ENCODE measurements at regions not wholly inside any gene's neighbourhood (a gene's known extent, or its start where the extent isn't known, plus 50 kb on each side); places are given as distances from the start of the nearest gene placed in this dataset.

DNA sequence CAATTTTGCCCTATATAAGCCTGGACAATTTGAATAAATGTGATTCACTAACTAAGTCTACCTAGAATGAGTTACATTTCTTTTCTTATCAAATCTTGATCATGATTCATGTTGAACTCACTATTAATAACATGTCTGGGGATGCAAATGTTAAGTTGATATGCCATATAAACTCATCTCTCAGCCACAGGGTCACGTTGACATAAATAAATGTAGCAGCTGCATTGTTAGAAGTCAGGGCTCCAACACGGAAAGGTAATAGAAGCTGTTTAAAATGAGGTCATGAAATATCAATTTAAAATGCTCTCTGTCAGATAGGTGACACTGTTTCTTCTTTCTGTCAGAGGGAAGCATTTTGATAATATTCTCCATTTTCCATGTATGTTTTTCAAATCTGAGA is 521.9 kb downstream of the CCDC85A start:
- no peaks in the 10 kb centered on the region for H3K9me3 ChIP-seq
- H3K36me3 ChIP-seq, result no peaks in the 10 kb centered on the region
- intact Hi-C loops (cut with DNase I), result no loop called here
- no peak overlapping the region for H3K27ac ChIP-seq
- H3K4me1 ChIP-seq, result no peaks in the 10 kb centered on the region
- no peaks in the 10 kb centered on the region for H3K27me3 ChIP-seq
- H3K4me3 ChIP-seq, result no peak overlapping the region
- no peak for ATAC-seq
- no peak for DNase-seq
- TF ChIP-seq CTCF (IDR thresholded peaks at IDR 0.05), result no peak

GRCh38 chr2:56707218-56707617 is 523.4 kb downstream of the CCDC85A start:
- Histone ChIP-seq H3K4me1 (no peaks in the 10 kb centered on the region), H3K27ac (no peak overlapping the region), H3K36me3 (no peaks in the 10 kb centered on the region), H3K4me3 (no peak overlapping the region), H3K9me3 (no peaks in the 10 kb centered on the region), H3K27me3 (no peaks in the 10 kb centered on the region)
- TF ChIP-seq CTCF (IDR thresholded peaks at IDR 0.05), result no peak
- intact Hi-C loops (cut with DNase I), result no loop called here
- no peak for DNase-seq
- ATAC-seq, result no peak

DNA sequence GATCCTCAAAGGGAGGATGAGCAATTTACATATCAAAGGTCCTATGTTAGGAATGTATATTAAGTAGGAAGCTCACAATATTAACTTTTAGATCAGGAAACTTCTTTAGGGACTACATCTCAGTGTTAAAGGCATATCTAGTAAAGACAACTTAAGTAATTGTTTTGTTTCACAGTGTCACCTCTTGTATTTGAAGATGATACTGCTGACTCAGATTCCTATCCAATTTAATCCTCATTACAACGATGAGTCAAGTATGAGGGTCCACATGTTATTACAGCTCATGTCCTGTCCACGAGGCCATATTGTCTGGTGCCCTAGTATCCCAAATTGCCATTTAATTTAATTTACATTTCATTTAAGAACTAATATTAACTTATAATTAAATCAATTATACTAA is 523.9 kb downstream of the CCDC85A start:
- Histone ChIP-seq H3K4me1 (no peaks in the 10 kb centered on the region), H3K27me3 (no peaks in the 10 kb centered on the region), H3K9me3 (no peaks in the 10 kb centered on the region), H3K4me3 (no peak overlapping the region), H3K36me3 (no peaks in the 10 kb centered on the region), H3K27ac (no peak overlapping the region)
- intact Hi-C loops (cut with DNase I), result no loop called here
- DNase-seq, result no peak
- no peak for ATAC-seq
- no peak for TF ChIP-seq CTCF (IDR thresholded peaks at IDR 0.05)

- ATAC-seq (no peak), DNase-seq (no peak)
- H3K4me3 ChIP-seq, result no peak overlapping the region
- intact Hi-C loops (cut with DNase I), result no loop called here
- no peak for TF ChIP-seq CTCF (IDR thresholded peaks at IDR 0.05)
- no peaks in the 10 kb centered on the region for H3K27me3 ChIP-seq
- no peaks in the 10 kb centered on the region for H3K9me3 ChIP-seq
- H3K27ac ChIP-seq, result no peak overlapping the region
- H3K4me1 ChIP-seq, result no peaks in the 10 kb centered on the region
- H3K36me3 ChIP-seq, result no peaks in the 10 kb centered on the region
Measured at GRCh38 chr2:56709181-56709580, 525.4 kb downstream of the CCDC85A start.

DNA sequence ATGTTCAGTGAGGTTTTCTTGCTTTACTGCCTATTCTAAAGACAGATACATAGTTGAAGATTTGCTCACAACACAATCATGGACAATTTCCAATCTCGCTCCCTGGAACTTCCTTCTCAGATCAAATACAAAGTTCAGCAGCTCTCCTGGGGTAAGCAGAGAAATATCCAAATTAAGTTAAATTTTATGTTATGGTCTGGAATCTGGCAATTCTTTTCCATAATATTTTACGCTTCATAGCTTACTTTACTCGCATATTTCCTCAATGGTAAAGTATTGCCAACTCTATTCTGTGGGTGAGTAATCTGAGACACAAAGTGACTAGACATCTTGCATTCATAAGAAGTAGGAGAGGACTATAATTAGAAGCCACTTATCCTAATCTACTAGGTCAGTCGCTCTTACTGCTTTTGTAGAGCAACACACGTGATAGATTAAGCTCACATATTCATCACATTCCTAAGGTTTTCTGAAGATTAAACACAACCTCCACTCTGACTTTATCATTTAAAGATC is 529.4 kb downstream of the CCDC85A start:
- DNase-seq, result no peak

More for the DNA sequence above, 529.4 kb downstream of the CCDC85A start:
- intact Hi-C loops (cut with DNase I), result no loop called here
- ATAC-seq, result no peak
- TF ChIP-seq CTCF (IDR thresholded peaks at IDR 0.05), result no peak
- no peaks in the 10 kb centered on the region for H3K36me3 ChIP-seq
- H3K4me1 ChIP-seq, result no peaks in the 10 kb centered on the region
- H3K27me3 ChIP-seq, result no peaks in the 10 kb centered on the region
- no peaks in the 10 kb centered on the region for H3K9me3 ChIP-seq
- no peak overlapping the region for H3K27ac ChIP-seq
- H3K4me3 ChIP-seq, result no peak overlapping the region
